Parathyroid adenoma (tissue), 2 donors: ENCODE measurements at regions not wholly inside any gene's neighbourhood (a gene's known extent, or its start where the extent isn't known, plus 50 kb on each side); places are given as distances from the start of the nearest gene placed in this dataset.

Experiments used
- H2AFZ ChIP-seq: fragments of 300-600 bp; sonication (generic); one replicate; pipeline ENCODE4 v1.7.0; 2017; ENCODE audit warnings: antibody characterized with exemption, mild to moderate bottlenecking
- H3K27ac ChIP-seq: fragments of 300-600 bp; sonication (generic); one replicate; pipeline ENCODE4 v1.7.0; 2017
- H3K27me3 ChIP-seq: fragments of 300-600 bp; sonication (generic); one replicate; pipeline ENCODE4 v1.7.0; 2017; ENCODE audit warnings: low read length; ENCODE audit not compliant: control insufficient read depth, insufficient read depth
- H3K36me3 ChIP-seq: fragments of 300-600 bp; sonication (generic); one replicate; pipeline ENCODE4 v1.7.0; 2017; ENCODE audit warnings: low read length; ENCODE audit not compliant: control insufficient read depth, insufficient read depth
- H3K4me1 ChIP-seq: fragments of 300-600 bp; sonication (generic); one replicate; pipeline ENCODE4 v1.7.0; 2017; ENCODE audit warnings: control low read depth
- H3K4me2 ChIP-seq: fragments of 300-600 bp; sonication (generic); one replicate; pipeline ENCODE4 v1.7.0; 2017; ENCODE audit warnings: low read length
- H3K4me3 ChIP-seq: fragments of 300-600 bp; sonication (generic); one replicate; pipeline ENCODE4 v1.7.0; 2017; ENCODE audit warnings: low read depth, low read length
- H3K79me2 ChIP-seq: fragments of 300-600 bp; sonication (generic); one replicate; pipeline ENCODE4 v1.7.0; 2017; ENCODE audit warnings: control low read depth
- H3K9ac ChIP-seq: fragments of 300-600 bp; sonication (generic); one replicate; pipeline ENCODE4 v1.7.0; 2017; ENCODE audit warnings: mild to moderate bottlenecking
- H3K9me3 ChIP-seq: fragments of 300-600 bp; sonication (generic); one replicate; pipeline ENCODE4 v1.7.0; 2017; ENCODE audit warnings: low read length; ENCODE audit not compliant: control insufficient read depth
- TF ChIP-seq, protein P1 (sequence below): fragments of 300-600 bp; sonication (generic); IDR thresholded peaks from one replicate; pipeline ENCODE4 v1.7.0; 2017; ENCODE audit warnings: antibody characterized with exemption, mild to moderate bottlenecking
- donor health status: primary hyperparathyroidism.

- Histone ChIP-seq H2AFZ (no peak overlapping the region), H3K4me1 (no peaks in the 10 kb centered on the region), H3K79me2 (no peaks in the 10 kb centered on the region), H3K4me2 (no peak overlapping the region), H3K36me3 (no peaks in the 10 kb centered on the region), H3K9ac (no peak overlapping the region), H3K27ac (no peak overlapping the region), H3K4me3 (no peak overlapping the region), H3K27me3 (no peaks in the 10 kb centered on the region), H3K9me3 (no peaks in the 10 kb centered on the region)
- TF ChIP-seq, protein P1, sequence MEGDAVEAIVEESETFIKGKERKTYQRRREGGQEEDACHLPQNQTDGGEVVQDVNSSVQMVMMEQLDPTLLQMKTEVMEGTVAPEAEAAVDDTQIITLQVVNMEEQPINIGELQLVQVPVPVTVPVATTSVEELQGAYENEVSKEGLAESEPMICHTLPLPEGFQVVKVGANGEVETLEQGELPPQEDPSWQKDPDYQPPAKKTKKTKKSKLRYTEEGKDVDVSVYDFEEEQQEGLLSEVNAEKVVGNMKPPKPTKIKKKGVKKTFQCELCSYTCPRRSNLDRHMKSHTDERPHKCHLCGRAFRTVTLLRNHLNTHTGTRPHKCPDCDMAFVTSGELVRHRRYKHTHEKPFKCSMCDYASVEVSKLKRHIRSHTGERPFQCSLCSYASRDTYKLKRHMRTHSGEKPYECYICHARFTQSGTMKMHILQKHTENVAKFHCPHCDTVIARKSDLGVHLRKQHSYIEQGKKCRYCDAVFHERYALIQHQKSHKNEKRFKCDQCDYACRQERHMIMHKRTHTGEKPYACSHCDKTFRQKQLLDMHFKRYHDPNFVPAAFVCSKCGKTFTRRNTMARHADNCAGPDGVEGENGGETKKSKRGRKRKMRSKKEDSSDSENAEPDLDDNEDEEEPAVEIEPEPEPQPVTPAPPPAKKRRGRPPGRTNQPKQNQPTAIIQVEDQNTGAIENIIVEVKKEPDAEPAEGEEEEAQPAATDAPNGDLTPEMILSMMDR = no peak
Observed at GRCh38 chr13:47289567-47289966, 392.7 kb upstream of the HTR2A start.

- no peaks in the 10 kb centered on the region for H3K4me1 ChIP-seq
- H3K4me3 ChIP-seq = no peak overlapping the region
- H2AFZ ChIP-seq = no peak overlapping the region
- no peaks in the 10 kb centered on the region for H3K79me2 ChIP-seq
- H3K9me3 ChIP-seq = no peaks in the 10 kb centered on the region
- no peaks in the 10 kb centered on the region for H3K36me3 ChIP-seq
- no peak overlapping the region for H3K27ac ChIP-seq
- no peaks in the 10 kb centered on the region for H3K27me3 ChIP-seq
- no peak overlapping the region for H3K9ac ChIP-seq
- no peak overlapping the region for H3K4me2 ChIP-seq
- TF ChIP-seq, protein P1 = no peak
Observed at GRCh38 chr13:47288546-47288945, 391.7 kb upstream of the HTR2A start.

GRCh38 chr13:47287291-47287751, 390.5 kb upstream of the HTR2A start:
- Histone ChIP-seq H3K36me3 (no peaks in the 10 kb centered on the region), H3K9me3 (no peaks in the 10 kb centered on the region), H3K79me2 (no peaks in the 10 kb centered on the region), H3K27ac (no peak overlapping the region), H3K27me3 (no peaks in the 10 kb centered on the region), H3K4me3 (no peak overlapping the region), H2AFZ (no peak overlapping the region), H3K4me1 (no peaks in the 10 kb centered on the region), H3K4me2 (no peak overlapping the region), H3K9ac (no peak overlapping the region)
- TF ChIP-seq, protein P1 = no peak

DNA sequence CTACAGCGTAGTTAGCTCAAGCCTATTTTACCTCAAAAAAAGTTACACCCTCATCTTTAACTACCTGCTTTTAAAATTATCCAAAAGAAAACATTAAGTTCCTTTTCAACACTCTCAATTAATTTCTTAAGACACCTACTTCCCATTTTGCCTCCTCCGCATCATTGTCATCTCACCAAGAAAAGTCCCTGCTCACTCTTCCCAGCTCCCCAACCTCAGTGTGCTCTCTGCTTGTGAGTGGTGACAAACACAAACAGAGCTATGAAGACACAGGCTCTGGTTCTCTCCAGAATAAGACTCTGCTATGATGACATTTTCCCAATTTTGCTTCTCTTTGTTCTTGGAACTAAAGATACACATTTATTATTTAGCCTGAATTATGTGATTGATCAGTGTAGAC, 385.1 kb upstream of the HTR2A start:
- Histone ChIP-seq H3K4me3 (no peak overlapping the region), H3K9ac (no peak overlapping the region), H3K4me1 (no peaks in the 10 kb centered on the region), H2AFZ (no peak overlapping the region), H3K9me3 (no peaks in the 10 kb centered on the region), H3K4me2 (no peak overlapping the region), H3K79me2 (no peaks in the 10 kb centered on the region), H3K27ac (no peak overlapping the region), H3K27me3 (no peaks in the 10 kb centered on the region), H3K36me3 (no peaks in the 10 kb centered on the region)
- TF ChIP-seq, protein P1 = no peak

- no peak overlapping the region for H3K9ac ChIP-seq
- H3K27ac ChIP-seq = no peak overlapping the region
- no peak overlapping the region for H3K4me3 ChIP-seq
- H3K4me1 ChIP-seq = no peaks in the 10 kb centered on the region
- H3K4me2 ChIP-seq = no peak overlapping the region
- H3K9me3 ChIP-seq = no peaks in the 10 kb centered on the region
- no peak overlapping the region for H2AFZ ChIP-seq
- no peaks in the 10 kb centered on the region for H3K27me3 ChIP-seq
- H3K36me3 ChIP-seq = no peaks in the 10 kb centered on the region
- H3K79me2 ChIP-seq = no peaks in the 10 kb centered on the region
- TF ChIP-seq, protein P1 = no peak
Observed at GRCh38 chr13:47279920-47280319, 383.1 kb upstream of the HTR2A start.
